ENCODE measurements at regions not wholly inside any gene's neighbourhood (a gene's known extent, or its start where the extent isn't known, plus 50 kb on each side); places are given as distances from the start of the nearest gene placed in this dataset.

DNA sequence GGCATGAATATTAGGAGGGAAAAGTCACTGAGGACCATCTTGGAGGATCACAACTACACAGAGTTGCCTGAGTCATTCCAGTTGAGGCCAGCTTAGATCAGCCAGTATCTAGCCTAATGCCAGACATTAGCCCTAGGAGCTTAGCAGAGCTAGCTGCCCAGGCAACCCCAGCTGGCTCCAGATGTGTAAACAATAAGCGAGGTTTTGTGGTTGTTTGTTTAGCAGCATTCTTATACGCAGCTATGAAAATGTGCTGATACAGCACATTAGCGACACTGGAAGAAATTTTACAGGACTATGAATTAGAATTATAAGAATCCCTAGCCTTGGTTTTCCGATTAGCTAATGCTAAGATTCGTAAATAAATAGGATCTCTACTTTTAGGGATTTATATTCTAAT lies 59.3 kb downstream of the BTBD3 start:
- no peaks in the 10 kb centered on the region for H3K36me3 ChIP-seq (ENCODE audit: control insufficient read depth in 2 of 2, insufficient read depth in 2 of 2, low read length in 2 of 2)

DNA sequence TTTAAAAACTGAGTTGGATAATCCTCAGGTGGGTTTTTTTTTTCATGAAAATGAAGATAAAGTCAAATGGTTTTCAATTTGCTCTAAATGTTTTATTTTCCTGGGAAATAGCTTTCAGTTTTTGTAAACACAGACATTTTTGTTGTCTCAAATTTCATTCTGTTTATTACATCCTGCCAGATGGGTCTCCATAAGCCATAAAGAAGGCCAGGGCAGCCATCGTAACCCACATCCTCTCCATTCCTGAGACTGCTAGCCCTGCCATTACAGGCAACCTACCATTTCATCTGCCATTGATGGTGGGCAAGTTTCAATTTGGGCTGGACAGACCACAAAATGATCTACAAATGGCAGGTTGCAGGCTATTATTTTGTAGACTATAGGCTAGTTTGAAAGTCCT lies 60.8 kb downstream of the BTBD3 start:
- Histone ChIP-seq H3K9me3 (ENCODE audit: control insufficient read depth in 2 of 2, low read length in 2 of 2) (peaks cover 0 to 6% of the 10 kb centered on the region in 2 donors), H3K36me3 (ENCODE audit: control insufficient read depth in 2 of 2, insufficient read depth in 2 of 2, low read length in 2 of 2) (no peaks in the 10 kb centered on the region), H3K27ac (ENCODE audit: low read length) (no peak overlapping the region), H3K9ac (ENCODE audit: low read length in 2 of 2) (no peak overlapping the region), H3K4me3 (ENCODE audit: low read length in 2 of 2) (no peak overlapping the region), H3K4me1 (ENCODE audit: control insufficient read depth, insufficient read depth, low read length) (no peaks in the 10 kb centered on the region), H3K27me3 (ENCODE audit: control insufficient read depth in 1 of 2, insufficient read depth in 2 of 2, low read length in 2 of 2) (no peaks in the 10 kb centered on the region)

More for the DNA sequence above, 59.3 kb downstream of the BTBD3 start:
- no peak overlapping the region for H3K9ac ChIP-seq (ENCODE audit: low read length in 2 of 2)
- no peaks in the 10 kb centered on the region for H3K27me3 ChIP-seq (ENCODE audit: control insufficient read depth in 1 of 2, insufficient read depth in 2 of 2, low read length in 2 of 2)
- H3K27ac ChIP-seq (ENCODE audit: low read length): no peak overlapping the region
- no peaks in the 10 kb centered on the region for H3K4me1 ChIP-seq (ENCODE audit: control insufficient read depth, insufficient read depth, low read length)
- no peak overlapping the region for H3K4me3 ChIP-seq (ENCODE audit: low read length in 2 of 2)
- peaks cover 0 to 6% of the 10 kb centered on the region in 2 donors for H3K9me3 ChIP-seq (ENCODE audit: control insufficient read depth in 2 of 2, low read length in 2 of 2)

DNA sequence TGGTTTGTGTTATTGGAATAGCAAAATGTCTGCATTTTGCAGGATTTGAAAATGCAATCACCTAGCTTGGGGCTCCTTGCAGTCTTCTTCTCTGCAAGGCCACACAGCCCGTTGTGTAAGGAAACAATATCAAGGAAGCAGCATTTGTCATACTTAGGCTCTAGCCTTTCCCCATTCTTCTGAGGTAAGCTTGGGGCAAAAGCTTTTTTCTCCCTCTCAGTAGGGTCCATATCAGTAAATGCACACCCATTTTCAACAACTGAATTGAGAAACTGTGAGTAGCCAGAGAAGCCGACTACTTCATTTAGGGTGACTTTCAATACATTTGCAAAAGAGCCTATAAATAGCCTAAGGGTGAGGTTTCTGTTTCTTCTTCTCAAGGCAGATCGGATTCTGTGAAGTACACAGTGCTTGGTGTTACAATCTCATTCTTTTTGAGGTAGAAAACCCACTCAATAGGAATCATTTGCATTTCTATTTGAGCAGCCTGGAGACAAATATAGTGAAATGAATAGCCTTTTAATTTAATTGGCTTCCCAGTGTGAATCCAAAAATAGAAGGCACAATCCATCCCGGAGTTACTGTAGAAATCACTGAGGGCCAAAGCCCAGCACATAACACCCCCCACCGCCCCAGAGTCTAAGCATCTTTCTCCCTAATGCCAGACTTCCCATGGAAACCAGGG lies 61.8 kb downstream of the BTBD3 start:
- Histone ChIP-seq H3K9me3 (ENCODE audit: control insufficient read depth in 2 of 2, low read length in 2 of 2) (peaks cover 0 to 6% of the 10 kb centered on the region in 2 donors), H3K4me1 (ENCODE audit: control insufficient read depth, insufficient read depth, low read length) (no peaks in the 10 kb centered on the region), H3K27me3 (ENCODE audit: control insufficient read depth in 1 of 2, insufficient read depth in 2 of 2, low read length in 2 of 2) (no peaks in the 10 kb centered on the region), H3K27ac (ENCODE audit: low read length) (no peak overlapping the region), H3K36me3 (ENCODE audit: control insufficient read depth in 2 of 2, insufficient read depth in 2 of 2, low read length in 2 of 2) (no peaks in the 10 kb centered on the region), H3K9ac (ENCODE audit: low read length in 2 of 2) (no peak overlapping the region), H3K4me3 (ENCODE audit: low read length in 2 of 2) (no peak overlapping the region)

DNA sequence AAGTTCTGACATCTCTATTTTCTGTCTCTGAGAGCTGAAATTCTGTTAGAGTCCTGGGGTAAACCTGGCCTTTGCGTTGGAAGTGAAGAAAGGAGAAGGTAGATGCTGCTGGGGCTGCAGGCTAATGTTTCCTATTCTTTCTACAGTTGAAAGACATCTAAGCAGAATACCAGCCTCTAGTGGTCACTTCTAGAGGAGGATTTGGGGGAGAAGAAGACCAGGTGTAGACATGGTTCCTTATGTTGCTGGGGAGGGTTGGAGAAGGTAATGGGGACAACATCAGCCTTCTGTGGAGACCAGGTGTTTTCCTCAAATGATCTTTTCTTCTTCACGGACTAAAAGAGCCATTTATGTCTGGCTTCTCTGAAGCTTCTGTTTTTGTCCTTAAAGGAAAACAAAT lies 62.6 kb downstream of the BTBD3 start:
- H3K36me3 ChIP-seq (ENCODE audit: control insufficient read depth in 2 of 2, insufficient read depth in 2 of 2, low read length in 2 of 2): no peaks in the 10 kb centered on the region
- H3K4me3 ChIP-seq (ENCODE audit: low read length in 2 of 2): no peak overlapping the region
- H3K27me3 ChIP-seq (ENCODE audit: control insufficient read depth in 1 of 2, insufficient read depth in 2 of 2, low read length in 2 of 2): no peaks in the 10 kb centered on the region
- no peaks in the 10 kb centered on the region for H3K4me1 ChIP-seq (ENCODE audit: control insufficient read depth, insufficient read depth, low read length)
- peaks cover 0 to 6% of the 10 kb centered on the region in 2 donors for H3K9me3 ChIP-seq (ENCODE audit: control insufficient read depth in 2 of 2, low read length in 2 of 2)
- H3K27ac ChIP-seq (ENCODE audit: low read length): no peak overlapping the region
- no peak overlapping the region for H3K9ac ChIP-seq (ENCODE audit: low read length in 2 of 2)

DNA sequence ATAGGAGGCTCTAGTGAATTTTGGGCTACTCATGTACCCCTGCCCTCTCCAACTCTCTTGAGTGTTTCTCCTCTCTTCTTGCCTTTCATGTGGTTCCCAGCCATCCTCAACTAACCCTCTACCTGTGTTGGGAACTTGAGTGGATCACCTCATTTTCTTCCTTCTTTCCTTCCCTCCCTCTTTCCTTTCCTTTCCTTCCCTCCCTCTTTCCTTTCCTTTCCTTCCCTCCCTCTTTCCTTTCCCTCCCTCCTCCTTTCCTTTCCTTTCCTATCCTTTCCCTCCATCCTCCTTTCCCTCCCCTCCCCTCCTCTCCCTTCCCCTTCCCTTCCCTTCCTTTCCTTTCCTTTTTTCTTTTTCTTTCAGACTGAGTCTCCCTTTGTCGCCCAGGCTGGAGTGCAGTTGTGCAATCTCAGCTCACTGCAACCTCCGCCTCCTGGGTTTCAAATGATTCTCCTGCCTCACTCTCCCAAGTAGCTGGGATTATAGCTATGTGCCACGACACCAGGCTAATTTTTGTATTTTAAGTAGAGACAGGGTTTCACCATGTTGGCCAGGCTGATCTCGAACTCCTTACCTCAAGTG lies 63.8 kb downstream of the BTBD3 start:
- Histone ChIP-seq H3K27me3 (ENCODE audit: control insufficient read depth in 1 of 2, insufficient read depth in 2 of 2, low read length in 2 of 2) (no peaks in the 10 kb centered on the region), H3K9ac (ENCODE audit: low read length in 2 of 2) (no peak overlapping the region), H3K36me3 (ENCODE audit: control insufficient read depth in 2 of 2, insufficient read depth in 2 of 2, low read length in 2 of 2) (no peaks in the 10 kb centered on the region), H3K9me3 (ENCODE audit: control insufficient read depth in 2 of 2, low read length in 2 of 2) (peaks cover 0 to 1% of the 10 kb centered on the region in 2 donors), H3K4me1 (ENCODE audit: control insufficient read depth, insufficient read depth, low read length) (no peaks in the 10 kb centered on the region), H3K27ac (ENCODE audit: low read length) (no peak overlapping the region), H3K4me3 (ENCODE audit: low read length in 2 of 2) (no peak overlapping the region)

DNA sequence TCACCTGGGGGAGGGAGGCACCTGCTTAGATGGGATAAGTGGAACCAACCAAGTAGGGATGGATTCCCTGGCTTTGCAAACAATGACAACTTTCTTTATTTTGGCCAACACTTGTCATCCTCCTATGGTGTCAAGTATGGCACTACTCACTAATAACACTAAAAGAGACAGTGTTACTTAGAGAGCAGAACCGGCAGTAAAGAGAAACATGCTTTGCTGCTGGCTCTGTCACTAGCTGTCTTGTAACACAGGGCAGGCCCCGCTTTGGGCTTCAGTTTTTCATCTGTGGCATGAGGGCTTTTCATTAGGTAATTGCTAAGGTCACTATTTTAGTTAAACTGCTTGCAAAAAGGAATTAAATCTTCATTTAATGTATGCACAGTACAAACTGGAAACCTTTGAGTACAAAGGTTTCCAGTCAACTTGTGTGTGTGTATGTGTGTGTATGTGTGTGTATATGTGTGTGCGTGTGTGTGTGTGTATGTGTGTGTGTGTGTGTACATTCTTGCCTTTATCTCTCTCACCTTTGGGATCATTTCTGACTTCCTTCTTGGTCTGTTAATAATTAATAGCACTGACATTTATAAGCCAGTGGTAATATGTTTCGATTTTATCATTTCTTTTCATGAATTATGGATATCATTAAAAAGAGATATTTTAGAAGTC lies 64.7 kb downstream of the BTBD3 start:
- no peaks in the 10 kb centered on the region for H3K4me1 ChIP-seq (ENCODE audit: control insufficient read depth, insufficient read depth, low read length)
- no peaks in the 10 kb centered on the region for H3K27me3 ChIP-seq (ENCODE audit: control insufficient read depth in 1 of 2, insufficient read depth in 2 of 2, low read length in 2 of 2)
- no peak overlapping the region for H3K9ac ChIP-seq (ENCODE audit: low read length in 2 of 2)
- H3K27ac ChIP-seq (ENCODE audit: low read length): no peak overlapping the region
- H3K9me3 ChIP-seq (ENCODE audit: control insufficient read depth in 2 of 2, low read length in 2 of 2): no peaks in the 10 kb centered on the region
- no peak overlapping the region for H3K4me3 ChIP-seq (ENCODE audit: low read length in 2 of 2)
- H3K36me3 ChIP-seq (ENCODE audit: control insufficient read depth in 2 of 2, insufficient read depth in 2 of 2, low read length in 2 of 2): no peaks in the 10 kb centered on the region

DNA sequence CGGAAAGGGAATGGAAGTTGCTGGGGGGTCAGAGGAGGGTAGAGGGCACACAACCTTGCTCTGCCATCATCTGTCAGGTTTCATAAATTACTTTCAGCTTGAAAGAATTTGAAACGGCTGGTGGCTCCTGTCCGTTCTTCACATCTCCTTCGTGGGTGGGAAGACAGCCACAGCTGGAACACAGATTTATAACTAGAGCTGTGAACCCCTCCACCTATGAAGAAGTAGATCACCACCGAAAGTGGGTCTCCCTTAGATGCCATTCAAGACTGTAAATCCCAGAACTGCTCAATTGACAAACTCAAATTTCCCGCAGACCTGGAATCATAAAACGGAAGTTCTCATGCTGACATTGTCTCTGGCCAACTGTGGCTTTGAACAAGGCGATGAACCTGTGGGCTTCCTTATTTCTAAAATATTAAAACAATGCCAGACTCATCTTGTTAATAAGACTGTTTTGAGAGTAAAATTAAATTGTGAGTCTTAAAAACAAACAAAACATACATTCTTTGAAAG lies 65.3 kb downstream of the BTBD3 start:
- Histone ChIP-seq H3K4me1 (ENCODE audit: control insufficient read depth, insufficient read depth, low read length) (no peaks in the 10 kb centered on the region), H3K36me3 (ENCODE audit: control insufficient read depth in 2 of 2, insufficient read depth in 2 of 2, low read length in 2 of 2) (no peaks in the 10 kb centered on the region), H3K4me3 (ENCODE audit: low read length in 2 of 2) (no peak overlapping the region), H3K27ac (ENCODE audit: low read length) (no peak overlapping the region), H3K9me3 (ENCODE audit: control insufficient read depth in 2 of 2, low read length in 2 of 2) (no peaks in the 10 kb centered on the region), H3K9ac (ENCODE audit: low read length in 2 of 2) (no peak overlapping the region), H3K27me3 (ENCODE audit: control insufficient read depth in 1 of 2, insufficient read depth in 2 of 2, low read length in 2 of 2) (no peaks in the 10 kb centered on the region)

DNA sequence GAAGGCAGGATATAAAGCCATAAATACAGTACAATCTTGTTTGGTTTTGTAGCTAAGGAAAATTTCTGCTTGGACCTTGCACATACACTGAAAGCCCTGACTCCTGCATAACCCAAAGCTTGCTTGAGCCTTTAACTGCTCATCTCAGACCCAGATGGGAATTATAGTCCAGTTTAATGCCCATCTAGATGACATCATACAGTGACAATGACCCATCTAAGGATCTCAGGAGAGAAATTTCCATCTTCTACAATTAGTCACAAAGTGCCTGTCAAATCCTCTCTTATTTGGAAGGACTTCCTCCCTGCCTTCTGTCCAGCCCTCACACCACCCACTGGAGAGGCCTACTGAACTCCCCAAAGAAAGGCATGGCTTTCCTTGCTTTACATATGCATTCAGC lies 69.3 kb downstream of the BTBD3 start:
- no peak overlapping the region for H3K9ac ChIP-seq (ENCODE audit: low read length in 2 of 2)
- peaks cover 3% of the 10 kb centered on the region for H3K4me1 ChIP-seq (ENCODE audit: control insufficient read depth, insufficient read depth, low read length)
- no peaks in the 10 kb centered on the region for H3K36me3 ChIP-seq (ENCODE audit: control insufficient read depth in 2 of 2, insufficient read depth in 2 of 2, low read length in 2 of 2)
- H3K27me3 ChIP-seq (ENCODE audit: control insufficient read depth in 1 of 2, insufficient read depth in 2 of 2, low read length in 2 of 2): no peaks in the 10 kb centered on the region
- no peaks in the 10 kb centered on the region for H3K9me3 ChIP-seq (ENCODE audit: control insufficient read depth in 2 of 2, low read length in 2 of 2)
- H3K27ac ChIP-seq (ENCODE audit: low read length): no peak overlapping the region
- no peak overlapping the region for H3K4me3 ChIP-seq (ENCODE audit: low read length in 2 of 2)

DNA sequence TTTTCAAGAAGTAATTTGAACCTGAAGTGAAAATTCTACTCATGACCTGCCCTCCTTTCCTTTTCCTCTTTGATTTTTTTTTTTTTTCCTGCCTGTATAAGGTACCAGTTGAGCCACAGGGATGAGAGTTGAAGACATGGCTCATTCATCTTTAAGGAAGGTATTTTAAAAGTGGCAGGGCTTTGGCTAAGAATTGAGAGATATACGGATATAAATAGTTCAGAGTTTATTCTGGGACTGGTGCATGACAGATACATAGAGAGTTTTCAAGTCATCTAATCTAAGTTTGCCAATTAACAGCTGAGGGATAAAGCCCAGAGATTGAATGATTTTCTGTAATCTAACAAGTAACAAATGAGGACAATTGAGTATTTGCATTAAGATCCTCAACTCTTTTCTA lies 69.8 kb downstream of the BTBD3 start:
- Histone ChIP-seq H3K4me1 (ENCODE audit: control insufficient read depth, insufficient read depth, low read length) (peaks cover 3% of the 10 kb centered on the region), H3K36me3 (ENCODE audit: control insufficient read depth in 2 of 2, insufficient read depth in 2 of 2, low read length in 2 of 2) (no peaks in the 10 kb centered on the region), H3K27ac (ENCODE audit: low read length) (no peak overlapping the region), H3K27me3 (ENCODE audit: control insufficient read depth in 1 of 2, insufficient read depth in 2 of 2, low read length in 2 of 2) (no peaks in the 10 kb centered on the region), H3K9ac (ENCODE audit: low read length in 2 of 2) (no peak overlapping the region), H3K4me3 (ENCODE audit: low read length in 2 of 2) (no peak overlapping the region), H3K9me3 (ENCODE audit: control insufficient read depth in 2 of 2, low read length in 2 of 2) (no peaks in the 10 kb centered on the region)

DNA sequence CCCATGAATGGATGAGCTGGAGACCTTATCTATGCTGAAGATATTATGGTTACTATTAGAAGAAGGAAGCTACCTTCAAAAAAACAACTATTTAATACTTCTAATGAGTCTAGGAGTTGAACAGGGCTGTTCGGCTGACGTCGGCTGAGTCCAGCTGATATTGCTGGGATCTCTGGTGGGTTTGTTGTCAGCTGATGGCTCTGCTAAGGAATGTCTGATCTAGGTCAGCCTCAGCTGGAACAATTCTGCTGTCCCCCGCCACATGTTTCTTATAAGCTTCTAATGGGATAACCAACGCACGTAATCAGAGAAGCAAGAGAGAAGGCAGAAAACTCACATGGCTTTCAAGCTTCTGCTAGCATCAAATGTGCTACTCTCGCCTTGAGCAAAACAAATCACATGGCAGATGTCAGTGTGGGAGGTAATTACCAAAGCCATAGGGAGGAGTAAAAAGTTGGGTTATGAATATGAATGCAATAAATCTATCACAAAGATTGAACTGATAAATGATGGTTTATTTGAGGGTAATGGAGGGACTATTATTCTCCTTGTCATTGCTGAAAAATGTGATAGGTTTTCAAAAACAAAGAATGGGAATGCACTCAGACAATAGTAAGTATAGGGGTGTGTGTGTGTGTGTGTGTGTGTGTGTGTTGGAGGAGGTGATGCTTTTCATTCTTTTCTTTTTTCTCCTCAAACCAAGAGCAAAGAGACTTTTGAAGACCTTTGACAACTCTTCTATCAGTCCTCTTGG lies 71.5 kb downstream of the BTBD3 start:
- Histone ChIP-seq H3K36me3 (ENCODE audit: control insufficient read depth in 2 of 2, insufficient read depth in 2 of 2, low read length in 2 of 2) (no peaks in the 10 kb centered on the region), H3K4me3 (ENCODE audit: low read length in 2 of 2) (no peak overlapping the region), H3K9me3 (ENCODE audit: control insufficient read depth in 2 of 2, low read length in 2 of 2) (no peaks in the 10 kb centered on the region), H3K27me3 (ENCODE audit: control insufficient read depth in 1 of 2, insufficient read depth in 2 of 2, low read length in 2 of 2) (no peaks in the 10 kb centered on the region), H3K9ac (ENCODE audit: low read length in 2 of 2) (no peak overlapping the region), H3K4me1 (ENCODE audit: control insufficient read depth, insufficient read depth, low read length) (peaks cover 3% of the 10 kb centered on the region), H3K27ac (ENCODE audit: low read length) (no peak overlapping the region)
